NB4 (cell line): ENCODE measurements at regions not wholly inside any gene's neighbourhood (a gene's known extent, or its start where the extent isn't known, plus 50 kb on each side); places are given as distances from the start of the nearest gene placed in this dataset.

ENCODE experiments used
- CTCF ChIP-seq: IDR thresholded peaks from one replicate; pipeline ENCODE4 v1.5.1; 2012; ENCODE audit warnings: low read depth, low read length
- MAX ChIP-seq: IDR thresholded peaks from 2 replicates; pipeline ENCODE4 v1.6.1; 2011; ENCODE audit warnings: low read depth, low read length
- POLR2A ChIP-seq: IDR thresholded peaks from 2 replicates; pipeline ENCODE4 v1.6.1; 2011; ENCODE audit warnings: mild to moderate bottlenecking; ENCODE audit not compliant: insufficient read length; ENCODE audit errors: extremely low read depth

GRCh38 chr10:129046962-129047361, 420.1 kb upstream of the MGMT start:
- no peak for TF ChIP-seq CTCF
- TF ChIP-seq MAX, result no peak
- no peak for TF ChIP-seq POLR2A
